H1 (cell line): ENCODE measurements at regions not wholly inside any gene's neighbourhood (a gene's known extent, or its start where the extent isn't known, plus 50 kb on each side); places are given as distances from the start of the nearest gene placed in this dataset.

Experiments
- CTCF ChIA-PET: fragments of 300-600 bp; sonication (Branson Sonifier 250); formaldehyde crosslinking; loops from one replicate; lab custom pipeline; 2021; ENCODE audit not compliant: partially characterized antibody; lab: Charles Lee
- POLR2A ChIA-PET: fragments of 300-600 bp; sonication (Branson Sonifier 250); formaldehyde crosslinking; loops from one replicate; lab custom pipeline; 2021; ENCODE audit warnings: inconsistent platforms; ENCODE audit not compliant: partially characterized antibody; lab: Charles Lee
- DNase-seq, 2 experiments: peaks; one replicate each; pipeline versions ENCODE4 v3.0.0 to v3.0.0-alpha.2; 2010 to 2022; ENCODE audit warnings: low spot score in 2 of 2, low read depth in 1 of 2, mixed read lengths in 1 of 2
- FAIRE-seq: peaks from 2 replicates; lab custom pipeline; 2011; peaks lifted over from hg19 to GRCh38; lab: Jason Lieb, UNC
- H2AFZ ChIP-seq: 2 replicates; pipeline ENCODE4 v1.8.1; 2012; ENCODE audit warnings: low read length, inconsistent platforms
- H2AK5ac ChIP-seq: 2 replicates; pipeline ENCODE4 v1.6.1; 2013; ENCODE audit warnings: low read depth, low read length
- H2BK120ac ChIP-seq: replicated peaks from 2 replicates; pipeline ENCODE3; 2013; ENCODE audit warnings: low read depth, low read length, inconsistent platforms
- H2BK12ac ChIP-seq: 2 replicates; pipeline ENCODE4 v1.6.1; 2013; ENCODE audit warnings: low read depth, low read length
- H2BK15ac ChIP-seq: 2 replicates; pipeline ENCODE4 v1.6.1; 2013; ENCODE audit warnings: low read length
- H2BK20ac ChIP-seq: 2 replicates; pipeline ENCODE4 v1.6.1; 2013; ENCODE audit warnings: low read length
- H2BK5ac ChIP-seq: 2 replicates; pipeline ENCODE4 v1.6.1; 2013; ENCODE audit warnings: low read depth, low read length
- H3K14ac ChIP-seq: 2 replicates; pipeline ENCODE4 v1.6.1; 2013; ENCODE audit warnings: inconsistent platforms; ENCODE audit not compliant: insufficient read length
- H3K18ac ChIP-seq: 2 replicates; pipeline ENCODE4 v1.6.1; 2013; ENCODE audit warnings: low read length; ENCODE audit errors: extremely low read depth
- H3K23ac ChIP-seq: 2 replicates; pipeline ENCODE4 v1.6.1; 2013; ENCODE audit warnings: inconsistent platforms; ENCODE audit not compliant: insufficient read length
- H3K23me2 ChIP-seq: 2 replicates; pipeline ENCODE4 v1.6.1; 2013; ENCODE audit warnings: low read depth, low read length
- H3K27ac ChIP-seq: 2 replicates; pipeline ENCODE4 v1.6.1; 2011; ENCODE audit warnings: low read depth, low read length, inconsistent platforms
- H3K27me3 ChIP-seq, 4 experiments: replicated peaks in 1 of 4; 1 replicate in 1 of 4; 2 replicates in 3 of 4; pipeline versions ENCODE4 v1.6.1 to v1.8.1; 2011 to 2013; ENCODE audit warnings: low read length in 3 of 4, mild to moderate bottlenecking in 3 of 4, inconsistent platforms in 2 of 4, mixed read lengths in 2 of 4, moderate library complexity in 1 of 4; ENCODE audit not compliant: control insufficient read depth in 3 of 4, insufficient read depth in 3 of 4; ENCODE audit errors: extremely low read depth in 1 of 4
- H3K36me3 ChIP-seq, 4 experiments: 2 replicates each; pipeline versions ENCODE4 v1.6.1 to v1.8.1; 2011 to 2013; ENCODE audit warnings: mild to moderate bottlenecking in 4 of 4, low read length in 3 of 4, moderate library complexity in 2 of 4, control low read depth in 1 of 4, inconsistent platforms in 1 of 4; ENCODE audit not compliant: insufficient read depth in 4 of 4, control insufficient read depth in 2 of 4
- H3K4ac ChIP-seq: replicated peaks from 2 replicates; pipeline ENCODE3; 2013; ENCODE audit warnings: low read length, low read depth, mixed read lengths, inconsistent platforms; ENCODE audit not compliant: insufficient read length
- H3K4me1 ChIP-seq, 4 experiments: replicated peaks in 1 of 4; 1 replicate in 1 of 4; 2 replicates in 3 of 4; pipeline versions ENCODE4 v1.6.1 to v1.8.1; 2011 to 2013; ENCODE audit warnings: low read length in 3 of 4, inconsistent platforms in 2 of 4, mixed read lengths in 1 of 4; ENCODE audit not compliant: insufficient read depth in 4 of 4, control insufficient read depth in 3 of 4
- H3K4me2 ChIP-seq, 2 experiments: 2 replicates each; pipeline versions ENCODE4 v1.6.1 to v1.8.1; 2011 to 2013; ENCODE audit warnings: low read depth in 2 of 2, low read length in 2 of 2, control low read depth in 1 of 2, inconsistent platforms in 1 of 2, mild to moderate bottlenecking in 1 of 2; ENCODE audit not compliant: insufficient read depth in 1 of 2
- H3K4me3 ChIP-seq, 4 experiments: fragments of 200-600, 300-600 bp in 1 of 4; sonication (generic), shearing (Covaris generic), sonication (Bioruptor Twin) in 1 of 4; 2 replicates each; pipeline versions ENCODE4 v1.5.1 to v1.8.1; 2011 to 2016; ENCODE audit warnings: low read length in 4 of 4, low read depth in 3 of 4, control low read depth in 2 of 4, inconsistent platforms in 2 of 4, mild to moderate bottlenecking in 2 of 4, mixed read lengths in 1 of 4, moderate library complexity in 1 of 4; ENCODE audit not compliant: insufficient read depth in 2 of 4; ENCODE audit errors: extremely low read depth in 1 of 4
- H3K56ac ChIP-seq: replicated peaks from 2 replicates; pipeline ENCODE3; 2013; ENCODE audit warnings: low read depth, mild to moderate bottlenecking, mixed read lengths, low read length, inconsistent platforms; ENCODE audit not compliant: insufficient read length
- H3K79me1 ChIP-seq: 2 replicates; pipeline ENCODE4 v1.6.1; 2013; ENCODE audit warnings: low read depth, low read length, control low read depth
- H3K79me2 ChIP-seq, 2 experiments: 2 replicates each; pipeline versions ENCODE4 v1.6.1 to v1.8.1; 2012 to 2013; ENCODE audit warnings: low read length in 2 of 2, mild to moderate bottlenecking in 2 of 2, inconsistent platforms in 1 of 2; ENCODE audit not compliant: insufficient read depth in 2 of 2, control insufficient read depth in 1 of 2
- H3K9ac ChIP-seq, 4 experiments: replicated peaks in 1 of 4; 1 replicate in 1 of 4; 2 replicates in 3 of 4; pipeline versions ENCODE4 v1.6.1 to v1.8.1; 2011 to 2013; ENCODE audit warnings: low read depth in 3 of 4, low read length in 3 of 4, control low read depth in 2 of 4, mild to moderate bottlenecking in 2 of 4, moderate library complexity in 2 of 4, inconsistent platforms in 1 of 4; ENCODE audit errors: extremely low read depth in 1 of 4
- H3K9me3 ChIP-seq, 2 experiments: 2 replicates each; pipeline versions ENCODE4 v1.6.1 to v1.8.1; 2012 to 2013; ENCODE audit warnings: mild to moderate bottlenecking in 2 of 2, moderate library complexity in 2 of 2, control low read depth in 1 of 2, inconsistent platforms in 1 of 2, low read depth in 1 of 2, low read length in 1 of 2, mixed read lengths in 1 of 2; ENCODE audit not compliant: insufficient read depth in 2 of 2
- H4K20me1 ChIP-seq, 2 experiments: replicated peaks in 1 of 2; 2 replicates each; pipeline versions ENCODE3 to v1.8.1; 2011 to 2013; ENCODE audit warnings: inconsistent platforms in 2 of 2, low read length in 2 of 2, mild to moderate bottlenecking in 1 of 2; ENCODE audit not compliant: insufficient read depth in 2 of 2, control insufficient read depth in 1 of 2
- H4K5ac ChIP-seq: 2 replicates; pipeline ENCODE4 v1.6.1; 2013; ENCODE audit warnings: low read length, low read depth, mixed read lengths, inconsistent platforms; ENCODE audit not compliant: insufficient read length
- H4K8ac ChIP-seq: 2 replicates; pipeline ENCODE4 v1.8.0; 2013; ENCODE audit warnings: mild to moderate bottlenecking, moderate library complexity, low read length, inconsistent platforms; ENCODE audit not compliant: insufficient read depth; ENCODE audit errors: extremely low read depth
- H4K91ac ChIP-seq: replicated peaks from 2 replicates; pipeline ENCODE3; 2013; ENCODE audit warnings: low read length, mixed read lengths, inconsistent platforms; ENCODE audit not compliant: insufficient read length
- EP300 ChIP-seq, 2 experiments: IDR thresholded peaks; 1 replicate in 1 of 2; 2 replicates in 1 of 2; pipeline ENCODE4 v1.6.1; 2011 to 2012; ENCODE audit warnings: low read depth in 2 of 2, low read length in 2 of 2, mild to moderate bottlenecking in 2 of 2, borderline replicate concordance in 1 of 2, inconsistent platforms in 1 of 2, moderate library complexity in 1 of 2
- HDAC6 ChIP-seq: IDR thresholded peaks from one replicate; pipeline ENCODE4 v1.7.1; 2012; ENCODE audit warnings: low read depth, mild to moderate bottlenecking, inconsistent platforms, low read length, moderate library complexity
- KDM1A ChIP-seq: fragments of 200-600, 300-600 bp; sonication (generic); IDR thresholded peaks from 2 replicates; pipeline ENCODE4 v1.7.1; 2016; ENCODE audit warnings: mild to moderate bottlenecking, low read length, borderline replicate concordance
- KDM5A ChIP-seq: fragments of 200-600 bp; IDR thresholded peaks from 2 replicates; pipeline ENCODE4 v1.7.1; 2012; ENCODE audit warnings: mild to moderate bottlenecking, low read length, inconsistent platforms, mixed read lengths
- TEAD4 ChIP-seq: IDR thresholded peaks from 2 replicates; pipeline ENCODE4 v1.6.1; 2012; ENCODE audit warnings: low read depth, low read length, inconsistent platforms, mixed read lengths
- WGBS, 2 experiments: shearing (Covaris generic) in 1 of 2; methylation state at CpG; one replicate each; pipeline versions ENCODE4 v1.1.6 to v1.1.7; 2013 to 2015; ENCODE audit warnings: low lambda C conversion rate in 2 of 2, mixed read lengths in 2 of 2, inconsistent platforms in 1 of 2, low coverage in 1 of 2, missing lambda C conversion rate in 1 of 2; ENCODE audit not compliant: insufficient replicate concordance in 2 of 2, insufficient coverage in 1 of 2, insufficient read length in 1 of 2; ENCODE audit errors: extremely low coverage in 1 of 2, missing lambda C conversion rate in 1 of 2; 5-methylcytosine and 5-hydroxymethylcytosine counted together

GRCh38 chr13:30535046-30535445, 69.3 kb upstream of the HMGB1 start:
- no peaks in the 10 kb centered on the region for H3K36me3 ChIP-seq
- TF ChIP-seq KDM1A (no peak), HDAC6 (no peak), EP300 (IDR thresholded peaks at IDR 0.05; ENCODE audit: borderline replicate concordance in 1 of 2, low read depth in 2 of 2, low read length in 2 of 2) (no peak), TEAD4 (no peak), KDM5A (no peak)
- no peak overlapping the region for H3K56ac ChIP-seq
- no peak overlapping the region for H3K14ac ChIP-seq
- H3K9ac ChIP-seq, result no peak overlapping the region
- H3K4me3 ChIP-seq, result no peak overlapping the region
- H4K91ac ChIP-seq, result no peak overlapping the region
- H2AFZ ChIP-seq, result no peak overlapping the region
- WGBS, 2 experiments, result 63% methylated on average over 2 of the region's 2 CpGs; no CpG with 5 or more reads in 1 of the 2 experiments
- H4K5ac ChIP-seq, result no peak overlapping the region
- H2BK5ac ChIP-seq, result no peak overlapping the region
- H4K8ac ChIP-seq, result no peak overlapping the region
- no peaks in the 10 kb centered on the region for H3K4me1 ChIP-seq
- no peaks in the 10 kb centered on the region for H3K23me2 ChIP-seq
- FAIRE-seq (no peak), DNase-seq (no peak)
- no peak overlapping the region for H3K4ac ChIP-seq
- no peaks in the 10 kb centered on the region for H3K79me1 ChIP-seq
- no peak overlapping the region for H3K4me2 ChIP-seq
- H4K20me1 ChIP-seq, result no peaks in the 10 kb centered on the region
- no peak overlapping the region for H2AK5ac ChIP-seq
- H2BK120ac ChIP-seq, result no peak overlapping the region
- no peak overlapping the region for H2BK15ac ChIP-seq
- no peak overlapping the region for H3K23ac ChIP-seq
- ChIA-PET POLR2A (no interaction called here), CTCF (no interaction called here)
- no peak overlapping the region for H3K18ac ChIP-seq
- no peak overlapping the region for H3K27ac ChIP-seq
- H3K27me3 ChIP-seq, result no peaks in the 10 kb centered on the region
- H3K9me3 ChIP-seq, result no peaks in the 10 kb centered on the region
- H2BK12ac ChIP-seq, result no peak overlapping the region
- H2BK20ac ChIP-seq, result no peak overlapping the region
- no peaks in the 10 kb centered on the region for H3K79me2 ChIP-seq
